ENCODE measurements at regions not wholly inside any gene's neighbourhood (a gene's known extent, or its start where the extent isn't known, plus 50 kb on each side); places are given as distances from the start of the nearest gene placed in this dataset.
"Not testable (repeated sequence)": the region's sequence is repeated elsewhere in the genome, so short reads cannot be mapped to it uniquely, and the experiment has no call there.

GRCh38 chr16:29168515-29169259 lies 183.8 kb downstream of the LAT start:
- not testable (repeated sequence) for DNase-seq (ENCODE audit: low spot score)

- not testable (repeated sequence) for DNase-seq (ENCODE audit: low spot score)
Measured at GRCh38 chr16:29164442-29165089, 179.7 kb downstream of the LAT start.

GRCh38 chr16:29160171-29160570 lies 175.3 kb downstream of the LAT start:
- not testable (repeated sequence) for DNase-seq (ENCODE audit: low spot score)

- DNase-seq (ENCODE audit: low spot score) = not testable (repeated sequence)
Measured at GRCh38 chr16:29159603-29160002, 174.8 kb downstream of the LAT start.

- no peak for DNase-seq (ENCODE audit: low spot score)
Measured at GRCh38 chr16:29158785-29159184, 173.9 kb downstream of the LAT start.

DNA sequence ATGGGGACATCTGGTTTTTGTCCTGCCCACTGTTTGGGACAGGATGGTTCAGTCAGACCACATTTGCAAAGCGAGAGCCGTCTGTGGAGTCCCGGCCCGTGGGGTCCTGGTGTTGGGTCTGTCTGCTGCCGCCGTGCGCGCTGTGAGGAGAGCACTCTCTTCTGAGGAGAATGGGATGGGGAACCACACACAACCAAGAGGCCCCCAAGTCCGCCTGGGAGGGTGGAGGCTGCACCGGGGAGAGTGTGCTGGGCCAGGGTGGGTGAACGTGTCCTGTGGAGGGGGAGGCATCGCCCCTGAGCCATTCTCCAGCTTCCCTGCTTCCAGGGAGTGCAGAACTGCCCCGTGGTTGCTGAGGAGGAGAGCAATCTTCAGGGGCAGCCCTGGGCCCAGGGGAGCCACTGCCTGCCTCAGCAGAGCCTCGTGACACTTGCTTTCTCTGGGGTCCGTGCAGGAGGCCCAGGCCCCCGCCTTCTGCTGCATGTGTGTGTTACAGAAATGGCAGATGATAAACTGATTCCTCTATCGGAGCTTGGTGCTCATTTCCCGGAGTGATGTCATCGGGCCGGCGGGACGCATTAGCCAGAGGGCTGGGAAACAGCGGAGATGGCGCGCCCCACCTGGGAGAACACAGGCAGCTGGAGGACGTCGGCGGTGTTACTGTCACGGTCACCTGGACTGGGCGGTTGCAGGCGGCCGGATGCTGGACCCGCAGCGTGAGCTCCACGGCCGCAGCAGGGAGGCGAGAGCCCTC lies 173.4 kb downstream of the LAT start:
- DNase-seq (ENCODE audit: low spot score) = not testable (repeated sequence)

- peak; percentile 36 for DNase-seq (ENCODE audit: low spot score)
Measured at GRCh38 chr16:29157051-29157923, 172.4 kb downstream of the LAT start.

DNA sequence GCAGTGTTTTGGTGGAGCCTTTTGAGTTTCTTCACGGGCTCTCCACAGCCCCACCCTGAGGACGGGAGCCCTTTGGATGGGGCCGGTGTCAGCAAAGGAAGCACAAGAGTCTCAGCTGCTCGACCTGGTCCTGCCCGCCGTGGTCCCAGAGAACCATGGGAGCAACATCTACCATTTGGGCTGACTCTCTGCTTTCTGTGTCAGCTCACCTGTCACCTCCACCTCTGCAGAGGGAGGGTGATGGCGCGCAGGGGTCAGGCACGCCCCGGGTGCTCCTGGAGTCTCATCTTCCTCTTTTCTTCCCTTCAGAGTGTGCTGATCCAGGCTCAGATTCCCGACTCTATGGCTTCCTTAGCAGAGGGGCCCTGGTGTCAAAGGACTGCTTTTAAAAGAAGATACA lies 171.7 kb downstream of the LAT start:
- no peak for DNase-seq (ENCODE audit: low spot score)

DNA sequence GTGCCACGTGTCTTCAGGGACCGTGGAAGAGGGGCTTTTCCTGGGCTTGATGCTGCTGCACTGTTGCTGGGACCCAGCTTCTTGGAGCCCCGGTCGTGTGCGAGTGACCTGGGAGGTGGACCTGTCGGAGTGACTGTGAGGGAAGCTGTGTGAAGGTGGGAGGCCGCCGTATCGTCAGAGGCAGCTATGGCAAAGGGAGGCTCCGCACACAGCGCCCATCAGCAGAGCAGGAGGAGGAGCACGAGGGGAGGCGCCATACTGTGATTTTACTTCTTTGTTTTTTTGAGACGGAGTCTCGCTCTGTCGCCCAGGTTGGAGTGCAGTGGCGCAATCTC lies 171.0 kb downstream of the LAT start:
- DNase-seq (ENCODE audit: low spot score) = not testable (repeated sequence)

- not testable (repeated sequence) for DNase-seq (ENCODE audit: low spot score)
Measured at GRCh38 chr16:29155131-29155865, 170.4 kb downstream of the LAT start.

DNA sequence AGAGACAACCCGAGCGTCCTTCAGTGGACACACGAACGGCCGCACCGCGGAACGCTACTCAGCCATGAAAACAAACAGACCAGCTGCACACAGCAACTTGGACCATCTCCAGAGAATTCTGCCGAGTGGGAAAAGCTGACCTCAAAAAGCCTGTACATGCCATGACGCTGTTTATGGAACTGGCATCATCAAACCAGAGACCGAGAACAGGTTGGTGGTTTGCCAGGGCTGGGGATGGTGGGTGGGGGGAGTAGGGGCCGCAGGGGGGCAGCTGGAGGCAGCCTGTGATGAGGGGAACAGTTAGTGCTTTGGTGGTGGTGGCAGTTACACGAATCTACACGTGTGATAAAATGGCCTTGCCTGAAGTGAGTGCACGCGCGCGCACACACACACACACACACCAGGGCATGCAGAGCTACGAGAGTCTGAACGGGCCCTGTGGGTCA lies 169.8 kb downstream of the LAT start:
- no peak for DNase-seq (ENCODE audit: low spot score)

GRCh38 chr16:29154088-29154487 lies 169.2 kb downstream of the LAT start:
- DNase-seq (ENCODE audit: low spot score) = no peak

DNA sequence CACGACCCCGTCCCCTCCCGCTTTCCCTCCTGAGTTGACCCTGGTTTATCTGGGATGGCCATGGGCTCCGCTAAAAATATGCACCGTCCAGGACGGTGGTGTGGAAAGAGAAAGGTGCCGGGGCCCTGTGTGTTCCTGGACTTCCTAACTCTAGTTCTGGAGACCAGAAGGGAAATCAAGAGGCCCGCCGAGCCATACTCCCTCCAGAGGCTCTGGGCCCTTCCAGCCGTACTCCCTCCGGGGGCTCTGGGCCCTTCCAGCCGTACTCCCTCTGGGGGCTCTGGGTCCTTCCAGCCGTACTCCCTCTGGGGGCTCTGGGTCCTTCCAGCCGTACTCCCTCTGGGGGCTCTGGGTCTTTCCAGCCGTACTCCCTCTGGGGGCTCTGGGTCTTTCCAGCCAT lies 168.5 kb downstream of the LAT start:
- DNase-seq (ENCODE audit: low spot score) = not testable (repeated sequence)

DNA sequence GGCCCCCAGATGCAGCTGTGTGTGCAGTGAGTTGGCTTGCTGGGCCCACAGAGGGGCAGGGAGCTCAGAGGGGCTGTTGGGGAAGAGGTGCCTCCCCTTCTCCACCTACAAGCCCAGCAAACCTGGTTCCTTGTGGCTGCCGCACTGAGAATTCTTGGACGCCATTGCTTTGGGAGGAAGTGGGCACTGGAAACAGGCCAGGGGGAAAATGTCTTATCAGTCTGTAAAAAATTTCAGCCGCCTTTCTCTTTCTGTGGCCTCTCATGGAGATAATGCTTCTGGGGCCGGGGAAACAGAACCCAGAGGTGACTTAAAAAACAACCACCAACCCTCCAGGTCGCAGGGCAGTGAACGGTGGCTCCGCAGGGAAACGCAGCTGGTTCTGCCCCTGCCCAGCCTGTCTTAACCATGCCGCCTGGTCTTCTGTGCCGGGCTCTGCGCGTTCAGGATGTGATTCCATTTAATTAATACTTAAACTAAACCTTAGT lies 167.7 kb downstream of the LAT start:
- DNase-seq (ENCODE audit: low spot score) = not testable (repeated sequence)

- DNase-seq (ENCODE audit: low spot score) = no peak
Measured at GRCh38 chr16:29151317-29151716, 166.5 kb downstream of the LAT start.

- not testable (repeated sequence) for DNase-seq (ENCODE audit: low spot score)
Measured at GRCh38 chr16:29149912-29150311, 165.1 kb downstream of the LAT start.

GRCh38 chr16:29148867-29149272 lies 164.0 kb downstream of the LAT start:
- no peak for DNase-seq (ENCODE audit: low spot score)

DNA sequence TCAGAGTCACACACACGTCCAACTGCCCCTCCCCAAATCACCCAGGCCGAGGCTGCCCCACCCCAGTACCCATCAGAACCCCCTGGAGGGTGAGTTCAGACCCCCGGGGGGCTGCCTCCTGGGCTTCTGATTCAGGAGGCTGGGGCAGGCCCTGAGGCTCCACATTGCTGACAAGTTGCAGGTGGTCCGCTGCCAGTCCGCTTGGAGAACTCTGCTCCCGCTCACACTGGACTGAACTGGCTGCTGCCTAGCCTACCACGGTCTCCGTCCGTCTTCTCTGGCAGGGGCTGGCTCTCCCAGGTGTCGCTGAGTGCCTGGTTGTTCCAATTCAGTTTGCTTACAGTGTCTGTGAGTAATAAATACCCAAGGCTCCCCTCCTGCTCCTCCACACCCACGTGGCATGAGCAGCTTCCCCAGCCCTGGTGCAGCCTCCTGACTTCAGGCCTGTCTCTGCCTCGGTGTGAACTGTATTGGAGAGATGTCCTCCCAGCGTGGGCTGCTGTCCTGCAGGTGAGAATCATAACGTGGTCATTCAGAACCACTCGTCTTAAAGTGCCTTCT lies 163.4 kb downstream of the LAT start:
- no peak for DNase-seq (ENCODE audit: low spot score)

- DNase-seq (ENCODE audit: low spot score) = not testable (repeated sequence)
Measured at GRCh38 chr16:29147710-29148109, 162.9 kb downstream of the LAT start.

Data from HT-29 (cell line).